Thoracic aorta (tissue), 2 donors: ENCODE measurements at regions not wholly inside any gene's neighbourhood (a gene's known extent, or its start where the extent isn't known, plus 50 kb on each side); places are given as distances from the start of the nearest gene placed in this dataset.
A peak's percentile ranks its signal among the peaks of the same experiment; 100 is the strongest.

Experiments
- ATAC-seq: fragments of 150-250 bp; one replicate; pipeline ENCODE4 v1.8.0; 2017; ENCODE audit warnings: low read depth; ENCODE audit not compliant: insufficient number of reproducible peaks, low FRiP score
- DNase-seq: peaks from one replicate; pipeline ENCODE4 v3.0.0-alpha.2; 2020; ENCODE audit warnings: low spot score
- H3K27ac ChIP-seq, 2 donors: fragments of 200-600 bp; sonication (generic); 1 replicate in 1 of 2; 2 replicates in 1 of 2; pipeline ENCODE4 v1.5.1; 2016; ENCODE audit warnings: mild to moderate bottlenecking in 2 of 2, moderate library complexity in 2 of 2
- H3K27me3 ChIP-seq: fragments of 200-600 bp; sonication (generic); replicated peaks from 2 replicates; pipeline ENCODE4 v1.6.0; 2016; ENCODE audit warnings: mild to moderate bottlenecking; ENCODE audit not compliant: insufficient read depth
- H3K36me3 ChIP-seq: fragments of 200-600 bp; sonication (generic); one replicate; pipeline ENCODE4 v1.5.1; 2016
- H3K4me1 ChIP-seq, 2 donors: fragments of 200-600 bp; sonication (generic); 1 replicate in 1 of 2; 2 replicates in 1 of 2; pipeline versions ENCODE4 v1.5.1 to v1.6.0; 2016; ENCODE audit warnings: low read depth in 2 of 2, mild to moderate bottlenecking in 1 of 2; ENCODE audit not compliant: control insufficient read depth in 1 of 2
- H3K4me3 ChIP-seq: fragments of 200-600 bp; sonication (generic); 2 replicates; pipeline ENCODE4 v1.5.1; 2016; ENCODE audit warnings: mild to moderate bottlenecking
- H3K9me3 ChIP-seq: fragments of 200-600 bp; sonication (generic); 2 replicates; pipeline ENCODE4 v1.5.1; 2016
- TF ChIP-seq, protein P1 (sequence below): fragments of 200-600 bp; sonication (generic); IDR thresholded peaks from one replicate; pipeline ENCODE4 v1.5.1; 2019; ENCODE audit warnings: antibody characterized with exemption

- Histone ChIP-seq H3K9me3 (no peaks in the 10 kb centered on the region), H3K4me1 (peaks cover 10 to 23% of the 10 kb centered on the region in 2 donors), H3K27ac (peak overlapping the region; percentile 52 to 54), H3K27me3 (no peaks in the 10 kb centered on the region), H3K4me3 (no peak overlapping the region), H3K36me3 (no peaks in the 10 kb centered on the region)
- TF ChIP-seq, protein P1, sequence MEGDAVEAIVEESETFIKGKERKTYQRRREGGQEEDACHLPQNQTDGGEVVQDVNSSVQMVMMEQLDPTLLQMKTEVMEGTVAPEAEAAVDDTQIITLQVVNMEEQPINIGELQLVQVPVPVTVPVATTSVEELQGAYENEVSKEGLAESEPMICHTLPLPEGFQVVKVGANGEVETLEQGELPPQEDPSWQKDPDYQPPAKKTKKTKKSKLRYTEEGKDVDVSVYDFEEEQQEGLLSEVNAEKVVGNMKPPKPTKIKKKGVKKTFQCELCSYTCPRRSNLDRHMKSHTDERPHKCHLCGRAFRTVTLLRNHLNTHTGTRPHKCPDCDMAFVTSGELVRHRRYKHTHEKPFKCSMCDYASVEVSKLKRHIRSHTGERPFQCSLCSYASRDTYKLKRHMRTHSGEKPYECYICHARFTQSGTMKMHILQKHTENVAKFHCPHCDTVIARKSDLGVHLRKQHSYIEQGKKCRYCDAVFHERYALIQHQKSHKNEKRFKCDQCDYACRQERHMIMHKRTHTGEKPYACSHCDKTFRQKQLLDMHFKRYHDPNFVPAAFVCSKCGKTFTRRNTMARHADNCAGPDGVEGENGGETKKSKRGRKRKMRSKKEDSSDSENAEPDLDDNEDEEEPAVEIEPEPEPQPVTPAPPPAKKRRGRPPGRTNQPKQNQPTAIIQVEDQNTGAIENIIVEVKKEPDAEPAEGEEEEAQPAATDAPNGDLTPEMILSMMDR, result no peak
- ATAC-seq (peak; percentile 47), DNase-seq (no peak)
Measured at GRCh38 chr5:82413302-82414040, 135.3 kb upstream of the RPS23 start.

DNA sequence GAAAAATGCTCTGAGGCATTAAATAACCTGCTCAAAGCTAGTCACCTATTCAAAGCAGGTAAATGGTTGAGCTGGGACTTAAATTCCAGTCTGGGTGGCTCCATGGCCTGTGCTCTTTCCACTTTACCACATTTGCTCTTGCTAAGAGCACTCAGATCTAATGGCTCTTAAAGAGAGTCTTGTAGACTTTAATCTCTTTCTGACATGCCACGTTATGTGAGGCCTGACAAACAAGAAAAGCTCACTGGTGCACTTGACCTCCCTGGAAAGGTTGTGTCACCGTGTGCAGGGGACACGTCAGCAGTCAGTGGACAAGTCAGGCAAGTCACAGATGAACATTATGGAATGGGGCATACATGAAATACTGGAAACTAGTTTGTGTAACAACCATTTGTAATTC is 129.9 kb upstream of the RPS23 start:
- ATAC-seq, result no peak
- peaks cover 4% of the 10 kb centered on the region for H3K9me3 ChIP-seq
- H3K4me3 ChIP-seq, result no peak overlapping the region
- TF ChIP-seq, protein P1, result no peak
- H3K36me3 ChIP-seq, result no peaks in the 10 kb centered on the region
- H3K27ac ChIP-seq, result no peak overlapping the region
- no peaks in the 10 kb centered on the region for H3K27me3 ChIP-seq
- DNase-seq, result no peak
- H3K4me1 ChIP-seq, result peaks cover 16 to 27% of the 10 kb centered on the region in 2 donors

- H3K27ac ChIP-seq, result peak overlapping the region; percentile 39 to 81
- ATAC-seq, result peak; percentile 41
- TF ChIP-seq, protein P1, result no peak
Measured at GRCh38 chr5:82406205-82406773, 128.1 kb upstream of the RPS23 start.

GRCh38 chr5:82405618-82406204 is 127.6 kb upstream of the RPS23 start:
- no peaks in the 10 kb centered on the region for H3K36me3 ChIP-seq
- no peak for DNase-seq
- ATAC-seq, result peak; percentile 35
- H3K9me3 ChIP-seq, result peaks cover 4% of the 10 kb centered on the region
- H3K4me3 ChIP-seq, result no peak overlapping the region
- H3K27ac ChIP-seq, result peak overlapping the region; percentile 39 to 81
- peaks cover 16 to 24% of the 10 kb centered on the region in 2 donors for H3K4me1 ChIP-seq
- no peaks in the 10 kb centered on the region for H3K27me3 ChIP-seq
- TF ChIP-seq, protein P1, result no peak

More at GRCh38 chr5:82406205-82406773, 128.1 kb upstream of the RPS23 start:
- no peak for DNase-seq
- Histone ChIP-seq H3K9me3 (peaks cover 4% of the 10 kb centered on the region), H3K27me3 (no peaks in the 10 kb centered on the region), H3K4me3 (no peak overlapping the region), H3K36me3 (no peaks in the 10 kb centered on the region), H3K4me1 (peaks cover 16 to 24% of the 10 kb centered on the region in 2 donors)

GRCh38 chr5:82405161-82405560 is 127.0 kb upstream of the RPS23 start:
- H3K27me3 ChIP-seq, result no peaks in the 10 kb centered on the region
- peaks cover 4% of the 10 kb centered on the region for H3K9me3 ChIP-seq
- H3K27ac ChIP-seq, result peak overlapping the region; percentile 39 to 81

More at GRCh38 chr5:82405161-82405560, 127.0 kb upstream of the RPS23 start:
- TF ChIP-seq, protein P1, result no peak
- H3K36me3 ChIP-seq, result no peaks in the 10 kb centered on the region
- DNase-seq (no peak), ATAC-seq (no peak)
- no peak overlapping the region for H3K4me3 ChIP-seq
- peaks cover 16 to 24% of the 10 kb centered on the region in 2 donors for H3K4me1 ChIP-seq
